ENCODE measurements at regions not wholly inside any gene's neighbourhood (a gene's known extent, or its start where the extent isn't known, plus 50 kb on each side); places are given as distances from the start of the nearest gene placed in this dataset.

DNA sequence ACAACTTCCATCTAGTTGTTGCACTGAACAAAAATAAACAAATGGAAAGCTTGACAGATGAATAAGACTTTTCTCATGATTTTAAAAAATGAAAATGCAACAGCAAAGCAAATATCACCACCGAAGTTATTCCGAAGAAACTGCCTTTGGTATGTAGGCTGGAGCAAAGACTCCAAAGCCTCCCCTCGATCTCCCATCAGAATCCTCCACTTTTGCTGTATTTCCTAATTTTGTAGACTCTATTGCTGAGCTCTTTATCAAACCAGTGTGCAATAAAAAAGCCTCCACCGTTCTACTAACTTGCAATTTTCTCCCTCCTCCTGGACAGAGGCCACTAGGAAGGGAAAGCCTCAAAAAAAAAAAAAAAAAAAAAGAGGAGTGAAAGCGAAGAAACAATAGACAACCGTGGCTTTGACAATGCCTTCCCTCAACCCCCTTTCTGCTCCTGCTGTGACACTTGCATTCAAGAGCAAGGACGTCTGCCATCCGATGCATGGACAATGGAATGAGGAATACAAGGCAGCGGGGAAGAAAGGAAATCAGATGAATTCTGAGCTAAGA, 190.9 kb upstream of the BLID start:
- TF ChIP-seq, protein P1, sequence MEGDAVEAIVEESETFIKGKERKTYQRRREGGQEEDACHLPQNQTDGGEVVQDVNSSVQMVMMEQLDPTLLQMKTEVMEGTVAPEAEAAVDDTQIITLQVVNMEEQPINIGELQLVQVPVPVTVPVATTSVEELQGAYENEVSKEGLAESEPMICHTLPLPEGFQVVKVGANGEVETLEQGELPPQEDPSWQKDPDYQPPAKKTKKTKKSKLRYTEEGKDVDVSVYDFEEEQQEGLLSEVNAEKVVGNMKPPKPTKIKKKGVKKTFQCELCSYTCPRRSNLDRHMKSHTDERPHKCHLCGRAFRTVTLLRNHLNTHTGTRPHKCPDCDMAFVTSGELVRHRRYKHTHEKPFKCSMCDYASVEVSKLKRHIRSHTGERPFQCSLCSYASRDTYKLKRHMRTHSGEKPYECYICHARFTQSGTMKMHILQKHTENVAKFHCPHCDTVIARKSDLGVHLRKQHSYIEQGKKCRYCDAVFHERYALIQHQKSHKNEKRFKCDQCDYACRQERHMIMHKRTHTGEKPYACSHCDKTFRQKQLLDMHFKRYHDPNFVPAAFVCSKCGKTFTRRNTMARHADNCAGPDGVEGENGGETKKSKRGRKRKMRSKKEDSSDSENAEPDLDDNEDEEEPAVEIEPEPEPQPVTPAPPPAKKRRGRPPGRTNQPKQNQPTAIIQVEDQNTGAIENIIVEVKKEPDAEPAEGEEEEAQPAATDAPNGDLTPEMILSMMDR (IDR thresholded peaks at IDR 0.05): no peak
- TF ChIP-seq EP300 (IDR thresholded peaks at IDR 0.05): no peak

Measured in tibial nerve (tissue), 4 donors.